ENCODE measurements at regions not wholly inside any gene's neighbourhood (a gene's known extent, or its start where the extent isn't known, plus 50 kb on each side); places are given as distances from the start of the nearest gene placed in this dataset.

- H3K79me1 ChIP-seq (ENCODE audit: low read depth in 1 of 2, low read length in 2 of 2) = no peaks in the 10 kb centered on the region
- no peak overlapping the region for H3K56ac ChIP-seq (ENCODE audit: extremely low read depth, insufficient read depth, low read length)
- TF ChIP-seq MAZ (IDR thresholded peaks at IDR 0.05; ENCODE audit: borderline replicate concordance, low read depth, low read length) (no peak), NFE2L2 (IDR thresholded peaks at IDR 0.05; ENCODE audit: low read depth, low read length) (no peak), FOS (IDR thresholded peaks at IDR 0.05; ENCODE audit: low read depth, low read length) (no peak), RFX5 (IDR thresholded peaks at IDR 0.05; ENCODE audit: low read depth, low read length) (no peak), BHLHE40 (IDR thresholded peaks at IDR 0.05; ENCODE audit: low read depth, low read length) (no peak), MXI1 (IDR thresholded peaks at IDR 0.05; ENCODE audit: borderline replicate concordance, low read depth, low read length) (no peak), CHD1 (IDR thresholded peaks at IDR 0.05; ENCODE audit: low read depth, low read length) (no peak)
- TF ChIP-seq, protein P1, sequence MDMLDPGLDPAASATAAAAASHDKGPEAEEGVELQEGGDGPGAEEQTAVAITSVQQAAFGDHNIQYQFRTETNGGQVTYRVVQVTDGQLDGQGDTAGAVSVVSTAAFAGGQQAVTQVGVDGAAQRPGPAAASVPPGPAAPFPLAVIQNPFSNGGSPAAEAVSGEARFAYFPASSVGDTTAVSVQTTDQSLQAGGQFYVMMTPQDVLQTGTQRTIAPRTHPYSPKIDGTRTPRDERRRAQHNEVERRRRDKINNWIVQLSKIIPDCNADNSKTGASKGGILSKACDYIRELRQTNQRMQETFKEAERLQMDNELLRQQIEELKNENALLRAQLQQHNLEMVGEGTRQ (IDR thresholded peaks at IDR 0.05; ENCODE audit: low read depth, low read length) = no peak
- H3K14ac ChIP-seq (replicated peaks; ENCODE audit: low read depth, low read length) = no peak overlapping the region
- no peak overlapping the region for H3K4me2 ChIP-seq (ENCODE audit: low read depth, low read length)
- no peak overlapping the region for H4K5ac ChIP-seq (ENCODE audit: low read depth, low read length)
- no peak overlapping the region for H2BK5ac ChIP-seq (ENCODE audit: low read depth, low read length, poor library complexity, severe bottlenecking)
- ChIA-PET CTCF (no interaction called here), POLR2A (ENCODE audit: unreplicated experiment) (no interaction called here)
- dilution Hi-C loops (cut with HindIII; ENCODE audit: low sequenced_read_pairs, unreplicated experiment) = no loop called here
- H2BK120ac ChIP-seq (ENCODE audit: low read depth, low read length) = no peak overlapping the region
- no peaks in the 10 kb centered on the region for H3K27me3 ChIP-seq (ENCODE audit: control insufficient read depth, insufficient read depth, low read length)
- H3K9ac ChIP-seq (ENCODE audit: low read depth, low read length) = no peak overlapping the region
- H3K9me1 ChIP-seq (ENCODE audit: insufficient read depth, low read length) = no peaks in the 10 kb centered on the region
- no peak overlapping the region for H2AFZ ChIP-seq (replicated peaks; ENCODE audit: low read length, poor library complexity)
- no peaks in the 10 kb centered on the region for H3K36me3 ChIP-seq (ENCODE audit: control insufficient read depth, insufficient read depth, low read length)
- H2AK9ac ChIP-seq (replicated peaks; ENCODE audit: low read depth, low read length, poor library complexity) = no peak overlapping the region
- no peak overlapping the region for H3K4ac ChIP-seq (ENCODE audit: low read depth, low read length)
- no peak overlapping the region for H2BK15ac ChIP-seq (ENCODE audit: low read depth, low read length)
- no peak overlapping the region for H2BK20ac ChIP-seq (ENCODE audit: low read depth, low read length)
- BruUV-seq (replicated peaks) = no TSS peak
- intact Hi-C loops (cut with micrococcal nuclease) = no loop called here
- no CpG with 5 or more reads among the region's 1 CpG for WGBS, 2 experiments (ENCODE audit: extremely low coverage in 2 of 2, insufficient read length in 1 of 2)
- no peaks in the 10 kb centered on the region for H3K4me1 ChIP-seq (ENCODE audit: control insufficient read depth, insufficient read depth, low read length)
- H4K8ac ChIP-seq (ENCODE audit: low read depth in 2 of 2, low read length in 2 of 2) = no peak overlapping the region
- in situ Hi-C loops (cut with MboI; ENCODE audit: low sequenced_read_pairs) = no loop called here
- no peaks in the 10 kb centered on the region for H3K9me3 ChIP-seq (ENCODE audit: control insufficient read depth, insufficient read depth, low read length)
- no peaks in the 10 kb centered on the region for H4K20me1 ChIP-seq (ENCODE audit: insufficient read depth, low read length)
- no peak overlapping the region for H3K18ac ChIP-seq (ENCODE audit: low read depth, low read length)
- no peak overlapping the region for H3K4me3 ChIP-seq (ENCODE audit: insufficient read depth, low read depth, low read length)
- no peak overlapping the region for H3K23ac ChIP-seq (ENCODE audit: low read depth, low read length)
- no peak for DNase-seq
- H2AK5ac ChIP-seq (ENCODE audit: low read depth, low read length) = no peak overlapping the region
- ATAC-seq (ENCODE audit: low read depth) = no peak
- no peak overlapping the region for H4K91ac ChIP-seq (ENCODE audit: insufficient read depth, low read depth, low read length)
- no peak overlapping the region for H3K27ac ChIP-seq (ENCODE audit: insufficient read depth, low read length)
These were observed 96.6 kb downstream of the HPGD start for GRCh38 chr4:174425669-174426068.
